Fibroblast of pulmonary artery (primary cell): ENCODE measurements at regions not wholly inside any gene's neighbourhood (a gene's known extent, or its start where the extent isn't known, plus 50 kb on each side); places are given as distances from the start of the nearest gene placed in this dataset.

ENCODE experiments used
- DNase-seq: peaks from one replicate; pipeline ENCODE4 v3.0.0-alpha.2; 2010; ENCODE audit warnings: low read depth
- H3K4me3 ChIP-seq: replicated peaks from 2 replicates; pipeline ENCODE4 v1.5.1; 2011; ENCODE audit warnings: low read depth, mild to moderate bottlenecking, control low read depth, low read length, moderate library complexity
- CTCF ChIP-seq: IDR thresholded peaks from 2 replicates; pipeline ENCODE4 v1.5.1; 2011; ENCODE audit warnings: mild to moderate bottlenecking, control low read depth, low read length, inconsistent platforms; ENCODE audit errors: missing control alignments

GRCh38 chr4:114103908-114104307, 124.5 kb upstream of the ARSJ start:
- no peak for DNase-seq
- TF ChIP-seq CTCF, result no peak
- H3K4me3 ChIP-seq, result no peak overlapping the region

DNA sequence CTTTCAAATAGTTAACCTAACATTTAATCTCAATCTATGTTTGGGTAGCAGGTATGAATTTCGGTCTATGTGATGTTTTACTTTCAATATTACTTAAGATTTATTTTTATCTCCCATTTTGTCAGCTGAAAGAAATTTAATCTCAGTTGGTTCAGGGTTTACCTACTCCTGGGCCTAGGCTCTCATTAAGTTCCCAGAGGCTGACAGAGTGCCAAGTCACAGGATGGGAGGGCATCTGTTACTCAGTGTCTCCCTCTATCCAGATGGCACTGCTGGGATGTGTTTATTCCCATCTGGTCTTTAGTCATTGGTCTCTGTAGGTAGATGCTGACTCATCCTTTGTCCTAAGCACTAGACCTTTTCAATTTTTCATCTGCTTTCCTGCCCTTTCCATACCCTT, 129.4 kb upstream of the ARSJ start:
- no peak overlapping the region for H3K4me3 ChIP-seq
- TF ChIP-seq CTCF, result no peak
- peak; percentile 23 for DNase-seq

GRCh38 chr4:114109776-114110175, 130.3 kb upstream of the ARSJ start:
- DNase-seq, result no peak
- H3K4me3 ChIP-seq, result no peak overlapping the region
- no peak for TF ChIP-seq CTCF

DNA sequence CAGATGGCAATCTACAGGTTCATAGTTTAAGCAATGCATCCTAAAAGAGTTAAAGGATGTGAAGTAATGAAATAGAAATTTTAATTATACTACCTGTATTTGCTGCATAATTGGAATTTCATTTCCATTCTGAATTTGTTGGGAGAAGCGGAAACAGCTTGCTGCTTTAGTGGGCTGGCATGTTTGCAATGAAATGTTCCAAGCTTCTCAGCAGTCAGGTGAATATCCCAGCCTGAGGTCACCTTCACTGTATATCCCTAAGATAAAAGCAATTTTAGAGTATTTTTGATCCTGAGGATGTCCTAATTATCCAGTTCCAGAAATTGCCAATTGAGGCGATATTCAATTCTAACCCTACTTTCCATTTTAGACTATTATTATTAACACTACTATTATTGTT, 136.1 kb upstream of the ARSJ start:
- no peak for DNase-seq
- TF ChIP-seq CTCF, result no peak
- no peak overlapping the region for H3K4me3 ChIP-seq

DNA sequence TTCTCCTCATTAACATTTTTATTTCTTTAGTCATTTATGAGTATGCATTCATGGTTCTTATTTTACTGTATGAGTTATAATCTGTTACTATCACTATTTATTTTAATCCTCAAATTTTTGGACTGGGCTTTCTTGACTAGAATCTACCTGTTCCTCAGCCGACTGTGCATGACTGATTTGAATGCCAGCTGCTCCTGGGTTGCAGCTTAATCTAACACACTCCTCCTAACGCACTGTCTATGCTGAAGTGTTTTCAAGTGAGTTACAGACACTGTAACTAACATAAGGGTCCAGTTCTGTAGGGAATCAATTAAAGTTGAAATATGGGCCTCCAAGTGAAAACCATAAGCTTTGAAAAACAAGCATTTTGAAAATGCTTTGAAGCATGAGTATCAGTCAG, 137.4 kb upstream of the ARSJ start:
- H3K4me3 ChIP-seq, result no peak overlapping the region
- no peak for DNase-seq
- TF ChIP-seq CTCF, result no peak

GRCh38 chr4:114121221-114121620, 141.8 kb upstream of the ARSJ start:
- no peak overlapping the region for H3K4me3 ChIP-seq
- TF ChIP-seq CTCF, result no peak
- DNase-seq, result no peak

DNA sequence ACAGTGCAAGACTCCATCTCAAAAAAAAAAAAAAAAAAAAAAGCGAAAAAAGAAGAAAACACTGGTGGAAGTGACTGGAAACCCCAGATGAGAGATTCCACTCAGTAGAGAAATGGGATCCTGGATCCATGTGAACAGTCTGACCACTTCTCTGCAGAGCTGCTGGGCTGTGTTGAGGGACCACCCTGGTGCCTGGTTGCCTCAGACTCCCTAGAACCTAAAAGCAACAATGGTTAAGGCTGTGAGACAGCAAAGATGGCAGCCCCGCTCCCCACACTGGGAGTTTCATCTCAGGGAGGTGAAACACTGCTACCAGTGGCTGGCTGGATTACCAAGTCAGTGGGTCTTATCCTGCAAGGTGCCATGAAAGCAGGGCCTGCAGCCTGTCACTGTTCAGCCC, 152.8 kb upstream of the ARSJ start:
- no peak overlapping the region for H3K4me3 ChIP-seq
- no peak for TF ChIP-seq CTCF
- DNase-seq, result no peak
